Keratinocyte (primary cell): ENCODE measurements at regions not wholly inside any gene's neighbourhood (a gene's known extent, or its start where the extent isn't known, plus 50 kb on each side); places are given as distances from the start of the nearest gene placed in this dataset.

ENCODE experiments used
- DNase-seq: peaks from one replicate; pipeline ENCODE4 v3.0.0-alpha.2; 2011; ENCODE audit warnings: low read depth, missing footprints, low spot score
- FAIRE-seq: peaks from 2 replicates; lab custom pipeline; 2011; peaks lifted over from hg19 to GRCh38; lab: Jason Lieb, UNC
- H2AFZ ChIP-seq: 2 replicates; pipeline ENCODE4 v1.6.0; 2012; ENCODE audit warnings: low read length, control low read depth, inconsistent platforms; ENCODE audit not compliant: control insufficient read depth
- H3K27ac ChIP-seq: 2 replicates; pipeline ENCODE4 v1.5.1; 2011; ENCODE audit warnings: low read length; ENCODE audit not compliant: control insufficient read depth, insufficient read depth
- H3K27me3 ChIP-seq: 3 replicates; pipeline ENCODE4 v1.6.0; 2011; ENCODE audit warnings: low read length; ENCODE audit not compliant: control insufficient read depth, insufficient read depth; ENCODE audit errors: extremely low read depth
- H3K36me3 ChIP-seq, 2 experiments: 2 replicates in 1 of 2; 3 replicates in 1 of 2; pipeline ENCODE4 v1.5.1; 2011; ENCODE audit warnings: low read length in 2 of 2, mild to moderate bottlenecking in 1 of 2; ENCODE audit not compliant: control insufficient read depth in 2 of 2, insufficient read depth in 2 of 2; ENCODE audit errors: extremely low read depth in 1 of 2
- H3K4me1 ChIP-seq: 3 replicates; pipeline ENCODE4 v1.5.1; 2011; ENCODE audit warnings: low read length; ENCODE audit not compliant: control insufficient read depth, insufficient read depth; ENCODE audit errors: extremely low read depth
- H3K4me2 ChIP-seq: 3 replicates; pipeline ENCODE4 v1.6.0; 2011; ENCODE audit warnings: low read depth, low read length; ENCODE audit not compliant: control insufficient read depth, insufficient read depth; ENCODE audit errors: extremely low read depth
- H3K4me3 ChIP-seq, 3 experiments: fragments of 200-600 bp in 1 of 3; sonication (generic) in 1 of 3; 2 replicates in 2 of 3; 3 replicates in 1 of 3; pipeline ENCODE4 v1.5.1; 2011 to 2016; ENCODE audit warnings: low read length in 3 of 3, mild to moderate bottlenecking in 3 of 3, control low read depth in 2 of 3, inconsistent platforms in 1 of 3, low read depth in 1 of 3, mixed read lengths in 1 of 3, mixed run types in 1 of 3, moderate library complexity in 1 of 3; ENCODE audit not compliant: control insufficient read depth in 2 of 3, insufficient read depth in 2 of 3; ENCODE audit errors: extremely low read depth in 1 of 3
- H3K79me2 ChIP-seq: 2 replicates; pipeline ENCODE4 v1.6.0; 2012; ENCODE audit warnings: low read length; ENCODE audit not compliant: control insufficient read depth, insufficient read depth
- H3K9ac ChIP-seq: 3 replicates; pipeline ENCODE4 v1.6.0; 2011; ENCODE audit warnings: low read length; ENCODE audit not compliant: control insufficient read depth, insufficient read depth; ENCODE audit errors: extremely low read depth
- H3K9me1 ChIP-seq: 3 replicates; pipeline ENCODE4 v1.6.0; 2011; ENCODE audit warnings: low read length; ENCODE audit not compliant: control insufficient read depth, insufficient read depth; ENCODE audit errors: extremely low read depth
- H3K9me3 ChIP-seq: 2 replicates; pipeline ENCODE4 v1.5.1; 2012; ENCODE audit warnings: low read depth, low read length; ENCODE audit not compliant: control insufficient read depth
- H4K20me1 ChIP-seq: 3 replicates; pipeline ENCODE4 v1.6.0; 2011; ENCODE audit warnings: low read length; ENCODE audit not compliant: control insufficient read depth, insufficient read depth; ENCODE audit errors: extremely low read depth
- EZH2 ChIP-seq: IDR thresholded peaks from one replicate; pipeline ENCODE4 v1.6.1; 2012; ENCODE audit warnings: inconsistent platforms, mild to moderate bottlenecking, low read length, moderate library complexity
- dilution Hi-C: fragments of 300-500 bp; cut with MboI; formaldehyde crosslinking; loops from one replicate; pipeline ENCODE4 v1.7.0; 2020; ENCODE audit warnings: low sequenced_read_pairs; ENCODE audit not compliant: extremely low pct_ligation_motif_present
- TF ChIP-seq, protein P1 (sequence below), 3 experiments: IDR thresholded peaks in 1 of 3; conservative IDR thresholded peaks in 1 of 3; optimal IDR thresholded peaks in 1 of 3; 2 replicates in 2 of 3; 3 replicates in 1 of 3; pipeline versions ENCODE3 to v1.5.1; 2011; ENCODE audit warnings: low read length in 3 of 3, mild to moderate bottlenecking in 3 of 3, moderate library complexity in 2 of 3, control low read depth in 1 of 3, inconsistent platforms in 1 of 3; ENCODE audit not compliant: insufficient read depth in 2 of 3; ENCODE audit errors: extremely low read depth in 1 of 3

DNA sequence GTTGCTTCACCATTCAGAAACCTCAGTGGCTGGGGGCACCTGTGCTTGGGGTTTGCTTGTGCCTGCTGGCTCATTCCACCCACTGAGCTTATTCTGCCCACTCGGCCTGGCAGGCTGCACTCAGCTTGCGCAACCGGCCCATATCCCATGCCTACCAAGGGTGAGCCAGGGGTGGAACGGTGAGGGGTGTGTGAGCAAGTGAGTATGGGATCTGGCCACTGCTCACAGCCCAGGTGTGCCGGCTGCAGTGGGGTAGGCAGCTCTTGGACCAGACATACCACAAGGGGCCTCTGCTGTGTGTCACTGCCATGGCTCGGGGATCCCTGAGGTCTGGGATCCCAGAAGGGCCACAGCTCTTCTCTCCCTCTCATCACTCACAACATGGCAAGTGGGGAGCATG, 1000.5 kb upstream of the CRIM1 start:
- TF ChIP-seq EZH2, result no peak
- TF ChIP-seq, protein P1, sequence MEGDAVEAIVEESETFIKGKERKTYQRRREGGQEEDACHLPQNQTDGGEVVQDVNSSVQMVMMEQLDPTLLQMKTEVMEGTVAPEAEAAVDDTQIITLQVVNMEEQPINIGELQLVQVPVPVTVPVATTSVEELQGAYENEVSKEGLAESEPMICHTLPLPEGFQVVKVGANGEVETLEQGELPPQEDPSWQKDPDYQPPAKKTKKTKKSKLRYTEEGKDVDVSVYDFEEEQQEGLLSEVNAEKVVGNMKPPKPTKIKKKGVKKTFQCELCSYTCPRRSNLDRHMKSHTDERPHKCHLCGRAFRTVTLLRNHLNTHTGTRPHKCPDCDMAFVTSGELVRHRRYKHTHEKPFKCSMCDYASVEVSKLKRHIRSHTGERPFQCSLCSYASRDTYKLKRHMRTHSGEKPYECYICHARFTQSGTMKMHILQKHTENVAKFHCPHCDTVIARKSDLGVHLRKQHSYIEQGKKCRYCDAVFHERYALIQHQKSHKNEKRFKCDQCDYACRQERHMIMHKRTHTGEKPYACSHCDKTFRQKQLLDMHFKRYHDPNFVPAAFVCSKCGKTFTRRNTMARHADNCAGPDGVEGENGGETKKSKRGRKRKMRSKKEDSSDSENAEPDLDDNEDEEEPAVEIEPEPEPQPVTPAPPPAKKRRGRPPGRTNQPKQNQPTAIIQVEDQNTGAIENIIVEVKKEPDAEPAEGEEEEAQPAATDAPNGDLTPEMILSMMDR (optimal IDR thresholded peaks at IDR 0.05 in 1 of 3, IDR thresholded peaks at IDR 0.05 in 1 of 3, conservative IDR thresholded peaks at IDR 0.05 in 1 of 3; ENCODE audit: extremely low read depth in 1 of 3, insufficient read depth in 2 of 3, low read length in 3 of 3), result no peak
- DNase-seq (no peak), FAIRE-seq (no peak)
- Histone ChIP-seq H3K27ac (no peak overlapping the region), H3K4me2 (no peak overlapping the region), H4K20me1 (no peaks in the 10 kb centered on the region), H3K36me3 (no peaks in the 10 kb centered on the region), H3K27me3 (no peaks in the 10 kb centered on the region), H2AFZ (no peak overlapping the region), H3K79me2 (no peaks in the 10 kb centered on the region), H3K4me1 (no peaks in the 10 kb centered on the region), H3K9me3 (no peaks in the 10 kb centered on the region), H3K4me3 (no peak overlapping the region), H3K9ac (no peak overlapping the region), H3K9me1 (no peaks in the 10 kb centered on the region)
- dilution Hi-C loops, result no loop called here

DNA sequence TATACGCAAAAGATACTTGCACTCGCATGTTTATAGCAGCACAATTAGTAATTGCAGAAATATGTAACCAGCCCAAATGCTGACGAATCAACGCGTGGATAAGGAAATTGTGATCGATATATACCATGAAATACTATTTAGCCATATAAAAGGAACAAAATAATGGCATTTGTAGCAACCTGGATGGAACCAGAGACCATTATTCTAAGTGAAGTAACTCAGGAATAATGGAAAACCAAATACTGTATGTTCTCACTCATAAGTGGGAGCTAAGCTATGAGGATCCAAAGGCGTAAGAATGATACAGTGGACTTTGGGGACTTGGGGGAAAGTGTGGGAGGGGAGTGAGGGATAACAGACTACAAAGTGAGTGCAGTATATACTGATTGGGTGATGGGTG, 1008.0 kb upstream of the CRIM1 start:
- H3K9ac ChIP-seq, result no peak overlapping the region
- dilution Hi-C loops, result no loop called here
- no peaks in the 10 kb centered on the region for H3K79me2 ChIP-seq
- H3K27me3 ChIP-seq, result no peaks in the 10 kb centered on the region
- H3K9me3 ChIP-seq, result no peaks in the 10 kb centered on the region
- no peak for DNase-seq
- H3K4me3 ChIP-seq, result no peak overlapping the region
- no peaks in the 10 kb centered on the region for H3K4me1 ChIP-seq
- TF ChIP-seq, protein P1 (optimal IDR thresholded peaks at IDR 0.05 in 1 of 3, IDR thresholded peaks at IDR 0.05 in 1 of 3, conservative IDR thresholded peaks at IDR 0.05 in 1 of 3; ENCODE audit: extremely low read depth in 1 of 3, insufficient read depth in 2 of 3, low read length in 3 of 3), result no peak
- TF ChIP-seq EZH2, result no peak
- no peaks in the 10 kb centered on the region for H3K36me3 ChIP-seq
- H3K9me1 ChIP-seq, result no peaks in the 10 kb centered on the region
- H4K20me1 ChIP-seq, result no peaks in the 10 kb centered on the region
- FAIRE-seq, result no peak
- no peak overlapping the region for H2AFZ ChIP-seq
- H3K27ac ChIP-seq, result no peak overlapping the region
- H3K4me2 ChIP-seq, result no peak overlapping the region
